ENCODE measurements at regions not wholly inside any gene's neighbourhood (a gene's known extent, or its start where the extent isn't known, plus 50 kb on each side); places are given as distances from the start of the nearest gene placed in this dataset.
"Not testable (repeated sequence)": the region's sequence is repeated elsewhere in the genome, so short reads cannot be mapped to it uniquely, and the experiment has no call there.

- no peak for ATAC-seq
- intact Hi-C loops (cut with DNase I) = no loop called here
- DNase-seq (ENCODE audit: missing footprints) = no peak
Observed at GRCh38 chr14:41549821-41550607, 56.7 kb upstream of the LRFN5 start.

GRCh38 chr14:41549282-41549681 lies 57.4 kb upstream of the LRFN5 start:
- ATAC-seq (no peak), DNase-seq (ENCODE audit: missing footprints) (no peak)
- intact Hi-C loops (cut with DNase I) = no loop called here

GRCh38 chr14:41548666-41549065 lies 58.0 kb upstream of the LRFN5 start:
- no peak for ATAC-seq
- no peak for DNase-seq (ENCODE audit: missing footprints)
- intact Hi-C loops (cut with DNase I) = no loop called here

- DNase-seq (ENCODE audit: missing footprints) (no peak), ATAC-seq (no peak)
- intact Hi-C loops (cut with DNase I) = no loop called here
Observed at GRCh38 chr14:41541333-41541732, 65.3 kb upstream of the LRFN5 start.

GRCh38 chr14:41532255-41532654 lies 74.4 kb upstream of the LRFN5 start:
- intact Hi-C loops (cut with DNase I) = no loop called here
- DNase-seq (ENCODE audit: missing footprints) (no peak), ATAC-seq (no peak)

GRCh38 chr14:41521891-41522290 lies 84.8 kb upstream of the LRFN5 start:
- ATAC-seq (no peak), DNase-seq (ENCODE audit: missing footprints) (no peak)
- intact Hi-C loops (cut with DNase I) = no loop called here

GRCh38 chr14:41518030-41518429 lies 88.6 kb upstream of the LRFN5 start:
- intact Hi-C loops (cut with DNase I); DNase-seq (ENCODE audit: missing footprints); ATAC-seq: not testable (repeated sequence)

GRCh38 chr14:41506552-41506951 lies 100.1 kb upstream of the LRFN5 start:
- ATAC-seq (no peak), DNase-seq (ENCODE audit: missing footprints) (no peak)
- intact Hi-C loops (cut with DNase I) = no loop called here

- intact Hi-C loops (cut with DNase I) = no loop called here
- DNase-seq (ENCODE audit: missing footprints) (no peak), ATAC-seq (no peak)
Observed at GRCh38 chr14:41505491-41505890, 101.2 kb upstream of the LRFN5 start.

- no peak for DNase-seq (ENCODE audit: missing footprints)
- no peak for ATAC-seq
- intact Hi-C loops (cut with DNase I) = no loop called here
Observed at GRCh38 chr14:41498959-41499358, 107.7 kb upstream of the LRFN5 start.

GRCh38 chr14:41490323-41490722 lies 116.4 kb upstream of the LRFN5 start:
- intact Hi-C loops (cut with DNase I) = no loop called here
- no peak for ATAC-seq
- no peak for DNase-seq (ENCODE audit: missing footprints)

GRCh38 chr14:41489315-41489972 lies 117.2 kb upstream of the LRFN5 start:
- intact Hi-C loops (cut with DNase I) = no loop called here
- ATAC-seq = no peak

GRCh38 chr14:41488401-41488800 lies 118.3 kb upstream of the LRFN5 start:
- intact Hi-C loops (cut with DNase I) = no loop called here
- DNase-seq (ENCODE audit: missing footprints) = no peak

More at GRCh38 chr14:41489315-41489972, 117.2 kb upstream of the LRFN5 start:
- DNase-seq (ENCODE audit: missing footprints) = no peak

GRCh38 chr14:41482861-41483260 lies 123.8 kb upstream of the LRFN5 start:
- ATAC-seq (no peak), DNase-seq (ENCODE audit: missing footprints) (no peak)
- intact Hi-C loops (cut with DNase I) = no loop called here

More at GRCh38 chr14:41488401-41488800, 118.3 kb upstream of the LRFN5 start:
- ATAC-seq = no peak

GRCh38 chr14:41476526-41476925 lies 130.2 kb upstream of the LRFN5 start:
- no peak for DNase-seq (ENCODE audit: missing footprints)
- intact Hi-C loops (cut with DNase I) = no loop called here
- no peak for ATAC-seq

- ATAC-seq (no peak), DNase-seq (ENCODE audit: missing footprints) (no peak)
- intact Hi-C loops (cut with DNase I) = no loop called here
Observed at GRCh38 chr14:41461380-41461779, 145.3 kb upstream of the LRFN5 start.

- ATAC-seq (no peak), DNase-seq (ENCODE audit: missing footprints) (no peak)
- intact Hi-C loops (cut with DNase I) = no loop called here
Observed at GRCh38 chr14:41457393-41457792, 149.3 kb upstream of the LRFN5 start.

- intact Hi-C loops (cut with DNase I) = no loop called here
- ATAC-seq (no peak), DNase-seq (ENCODE audit: missing footprints) (no peak)
Observed at GRCh38 chr14:41449066-41449465, 157.6 kb upstream of the LRFN5 start.

- DNase-seq (ENCODE audit: missing footprints) = no peak
- intact Hi-C loops (cut with DNase I) = no loop called here
Observed at GRCh38 chr14:41446008-41446407, 160.7 kb upstream of the LRFN5 start.

GRCh38 chr14:41423503-41423902 lies 183.2 kb upstream of the LRFN5 start:
- no peak for ATAC-seq
- no peak for DNase-seq (ENCODE audit: missing footprints)
- intact Hi-C loops (cut with DNase I) = no loop called here

More at GRCh38 chr14:41446008-41446407, 160.7 kb upstream of the LRFN5 start:
- no peak for ATAC-seq
